ENCODE measurements at regions not wholly inside any gene's neighbourhood (a gene's known extent, or its start where the extent isn't known, plus 50 kb on each side); places are given as distances from the start of the nearest gene placed in this dataset.

DNA sequence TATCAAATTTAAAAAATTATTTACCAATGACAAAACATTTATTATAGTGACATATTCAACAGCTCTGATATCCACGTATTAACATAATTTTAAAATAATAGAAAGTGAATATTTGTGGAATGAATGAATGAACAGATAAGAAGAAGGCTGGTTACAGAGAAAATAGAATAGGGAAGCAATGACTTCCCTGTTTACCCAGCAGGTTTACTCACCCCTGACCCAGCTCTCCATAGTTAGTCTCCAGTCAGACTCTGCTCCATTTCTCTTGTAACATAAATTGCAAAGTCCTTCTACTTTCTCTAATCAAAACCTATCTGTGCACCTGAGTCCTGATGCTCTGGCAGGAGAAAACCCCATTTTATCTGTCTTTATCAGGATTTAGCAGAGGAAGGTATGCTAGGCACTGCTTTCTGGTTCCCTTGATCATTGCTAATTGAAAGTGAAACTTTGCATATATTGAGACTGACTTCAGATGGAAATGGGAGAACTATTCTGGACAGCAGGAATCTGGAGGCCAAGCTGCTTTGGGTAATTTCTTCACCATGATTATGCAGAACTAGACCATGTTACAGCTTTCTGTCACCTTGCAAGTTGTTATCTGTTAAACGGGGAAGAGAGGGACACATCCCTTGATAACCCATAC is 363.0 kb downstream of the FAT4 start:
- no peak for TF ChIP-seq EZH2 (IDR thresholded peaks at IDR 0.05; ENCODE audit: insufficient read depth, low read length)
- TF ChIP-seq, protein P1, sequence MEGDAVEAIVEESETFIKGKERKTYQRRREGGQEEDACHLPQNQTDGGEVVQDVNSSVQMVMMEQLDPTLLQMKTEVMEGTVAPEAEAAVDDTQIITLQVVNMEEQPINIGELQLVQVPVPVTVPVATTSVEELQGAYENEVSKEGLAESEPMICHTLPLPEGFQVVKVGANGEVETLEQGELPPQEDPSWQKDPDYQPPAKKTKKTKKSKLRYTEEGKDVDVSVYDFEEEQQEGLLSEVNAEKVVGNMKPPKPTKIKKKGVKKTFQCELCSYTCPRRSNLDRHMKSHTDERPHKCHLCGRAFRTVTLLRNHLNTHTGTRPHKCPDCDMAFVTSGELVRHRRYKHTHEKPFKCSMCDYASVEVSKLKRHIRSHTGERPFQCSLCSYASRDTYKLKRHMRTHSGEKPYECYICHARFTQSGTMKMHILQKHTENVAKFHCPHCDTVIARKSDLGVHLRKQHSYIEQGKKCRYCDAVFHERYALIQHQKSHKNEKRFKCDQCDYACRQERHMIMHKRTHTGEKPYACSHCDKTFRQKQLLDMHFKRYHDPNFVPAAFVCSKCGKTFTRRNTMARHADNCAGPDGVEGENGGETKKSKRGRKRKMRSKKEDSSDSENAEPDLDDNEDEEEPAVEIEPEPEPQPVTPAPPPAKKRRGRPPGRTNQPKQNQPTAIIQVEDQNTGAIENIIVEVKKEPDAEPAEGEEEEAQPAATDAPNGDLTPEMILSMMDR (IDR thresholded peaks at IDR 0.05; ENCODE audit: insufficient read depth, low read depth, low read length), result no peak
- FAIRE-seq (no peak), DNase-seq (ENCODE audit: low read depth) (no peak)
- no peaks in the 10 kb centered on the region for H3K27me3 ChIP-seq (ENCODE audit: insufficient read depth, low read length)
- peaks cover 5% of the 10 kb centered on the region for H3K9me3 Mint-ChIP-seq (ENCODE audit: unreplicated experiment)
- H2AFZ ChIP-seq (ENCODE audit: low read depth, low read length), result no peak overlapping the region
- no peaks in the 10 kb centered on the region for H3K9me3 ChIP-seq (ENCODE audit: insufficient read depth, low read depth, low read length)
- H3K4me1 Mint-ChIP-seq (ENCODE audit: low read depth, unreplicated experiment), result no peaks in the 10 kb centered on the region
- H3K27ac Mint-ChIP-seq (ENCODE audit: unreplicated experiment), result no peak overlapping the region
- H3K27ac ChIP-seq (ENCODE audit: low read depth, low read length), result no peak overlapping the region
- no peaks in the 10 kb centered on the region for H3K27me3 Mint-ChIP-seq (ENCODE audit: low read depth, unreplicated experiment)
- H3K4me2 ChIP-seq (ENCODE audit: low read length), result no peak overlapping the region
- no peaks in the 10 kb centered on the region for H3K4me1 ChIP-seq (ENCODE audit: insufficient read depth, low read length)
- no peaks in the 10 kb centered on the region for H4K20me1 ChIP-seq (ENCODE audit: insufficient read depth, low read length)
- no peak overlapping the region for H3K4me3 Mint-ChIP-seq (ENCODE audit: unreplicated experiment)
- no peak overlapping the region for H3K4me3 ChIP-seq (ENCODE audit: insufficient read depth, low read depth, low read length)
- H3K79me2 ChIP-seq (ENCODE audit: insufficient read depth, low read length), result no peaks in the 10 kb centered on the region
- no peaks in the 10 kb centered on the region for H3K36me3 ChIP-seq (ENCODE audit: insufficient read depth, low read length)
- H3K9ac ChIP-seq (ENCODE audit: low read length), result no peak overlapping the region
- H3K36me3 Mint-ChIP-seq (ENCODE audit: low read depth, unreplicated experiment), result no peaks in the 10 kb centered on the region

DNA sequence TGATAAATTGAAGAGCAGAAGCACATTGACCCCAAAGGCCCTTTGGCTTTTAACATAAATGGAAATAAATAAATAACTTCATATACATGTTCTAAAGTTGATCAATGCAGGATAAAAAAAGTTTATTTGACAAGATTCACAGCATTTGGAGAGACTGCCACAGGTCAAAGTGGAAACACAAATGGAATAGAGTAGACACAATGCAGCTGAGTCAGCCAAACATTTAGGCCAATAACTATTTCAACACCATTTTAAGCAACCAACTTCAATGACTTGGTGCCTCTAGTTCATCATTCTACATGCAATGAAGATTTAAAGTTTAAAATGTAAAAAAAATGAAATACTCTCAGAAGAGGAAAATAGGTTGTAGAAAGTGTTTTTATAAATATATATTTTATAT is 365.2 kb downstream of the FAT4 start:
- FAIRE-seq, result no peak
- no peak overlapping the region for H3K27ac Mint-ChIP-seq (ENCODE audit: unreplicated experiment)

DNA sequence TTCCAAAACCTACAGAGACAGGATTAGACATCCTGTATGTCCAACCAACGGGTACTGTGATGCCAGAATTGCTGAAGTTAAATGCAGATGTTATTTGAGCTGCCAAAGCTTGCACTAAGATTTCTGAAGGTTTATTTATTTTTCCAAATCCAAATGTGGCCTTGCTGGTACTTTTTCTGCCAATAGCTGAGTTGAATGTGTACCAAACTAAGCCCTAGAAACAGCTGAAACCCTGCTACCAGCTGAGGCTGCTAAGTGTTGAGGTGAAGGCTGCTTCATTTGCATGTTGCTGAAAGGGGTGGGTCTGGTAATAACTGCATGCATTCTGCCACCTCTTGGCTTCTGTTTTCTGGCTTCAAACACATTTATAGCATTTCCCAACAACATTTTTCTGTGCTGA is 366.5 kb downstream of the FAT4 start:
- H3K27me3 ChIP-seq (ENCODE audit: insufficient read depth, low read length), result no peaks in the 10 kb centered on the region
- no peaks in the 10 kb centered on the region for H3K9me3 ChIP-seq (ENCODE audit: insufficient read depth, low read depth, low read length)
- Mint-ChIP-seq H3K9me3 (ENCODE audit: unreplicated experiment) (no peaks in the 10 kb centered on the region), H3K4me3 (ENCODE audit: unreplicated experiment) (no peak overlapping the region), H3K27me3 (ENCODE audit: low read depth, unreplicated experiment) (no peaks in the 10 kb centered on the region), H3K4me1 (ENCODE audit: low read depth, unreplicated experiment) (no peaks in the 10 kb centered on the region), H3K27ac (ENCODE audit: unreplicated experiment) (no peak overlapping the region), H3K36me3 (ENCODE audit: low read depth, unreplicated experiment) (no peaks in the 10 kb centered on the region)
- H4K20me1 ChIP-seq (ENCODE audit: insufficient read depth, low read length), result no peaks in the 10 kb centered on the region
- DNase-seq (ENCODE audit: low read depth) (no peak), FAIRE-seq (no peak)
- no peak overlapping the region for H3K4me3 ChIP-seq (ENCODE audit: insufficient read depth, low read depth, low read length)
- no peak overlapping the region for H3K9ac ChIP-seq (ENCODE audit: low read length)
- no peak overlapping the region for H3K27ac ChIP-seq (ENCODE audit: low read depth, low read length)
- H2AFZ ChIP-seq (ENCODE audit: low read depth, low read length), result no peak overlapping the region
- TF ChIP-seq, protein P1 (IDR thresholded peaks at IDR 0.05; ENCODE audit: insufficient read depth, low read depth, low read length), result no peak
- TF ChIP-seq EZH2 (IDR thresholded peaks at IDR 0.05; ENCODE audit: insufficient read depth, low read length), result no peak
- no peaks in the 10 kb centered on the region for H3K4me1 ChIP-seq (ENCODE audit: insufficient read depth, low read length)
- no peaks in the 10 kb centered on the region for H3K36me3 ChIP-seq (ENCODE audit: insufficient read depth, low read length)
- no peak overlapping the region for H3K4me2 ChIP-seq (ENCODE audit: low read length)
- H3K79me2 ChIP-seq (ENCODE audit: insufficient read depth, low read length), result no peaks in the 10 kb centered on the region

More for the DNA sequence above, 365.2 kb downstream of the FAT4 start:
- Histone ChIP-seq H3K27ac (ENCODE audit: low read depth, low read length) (no peak overlapping the region), H3K9me3 (ENCODE audit: insufficient read depth, low read depth, low read length) (no peaks in the 10 kb centered on the region), H3K36me3 (ENCODE audit: insufficient read depth, low read length) (no peaks in the 10 kb centered on the region), H3K4me3 (ENCODE audit: insufficient read depth, low read depth, low read length) (no peak overlapping the region), H3K4me1 (ENCODE audit: insufficient read depth, low read length) (no peaks in the 10 kb centered on the region), H3K79me2 (ENCODE audit: insufficient read depth, low read length) (no peaks in the 10 kb centered on the region), H2AFZ (ENCODE audit: low read depth, low read length) (no peak overlapping the region), H3K9ac (ENCODE audit: low read length) (no peak overlapping the region), H3K27me3 (ENCODE audit: insufficient read depth, low read length) (no peaks in the 10 kb centered on the region), H3K4me2 (ENCODE audit: low read length) (no peak overlapping the region), H4K20me1 (ENCODE audit: insufficient read depth, low read length) (no peaks in the 10 kb centered on the region)
- Mint-ChIP-seq H3K9me3 (ENCODE audit: unreplicated experiment) (peaks cover 5% of the 10 kb centered on the region), H3K27me3 (ENCODE audit: low read depth, unreplicated experiment) (no peaks in the 10 kb centered on the region), H3K36me3 (ENCODE audit: low read depth, unreplicated experiment) (no peaks in the 10 kb centered on the region), H3K4me3 (ENCODE audit: unreplicated experiment) (no peak overlapping the region), H3K4me1 (ENCODE audit: low read depth, unreplicated experiment) (no peaks in the 10 kb centered on the region)
- DNase-seq (ENCODE audit: low read depth), result no peak
- TF ChIP-seq EZH2 (IDR thresholded peaks at IDR 0.05; ENCODE audit: insufficient read depth, low read length), result no peak
